Sciatic nerve (tissue), 2 donors: ENCODE measurements at regions not wholly inside any gene's neighbourhood (a gene's known extent, or its start where the extent isn't known, plus 50 kb on each side); places are given as distances from the start of the nearest gene placed in this dataset.

Experiments
- ATAC-seq: fragments of 200-7000 bp; cut with Tn5 transposase; one replicate; pipeline ENCODE4 v1.9.1; 2020; ENCODE audit warnings: mild to moderate bottlenecking, moderate library complexity
- DNase-seq: peaks from one replicate; pipeline ENCODE4 v3.0.0-alpha.2; 2020; ENCODE audit warnings: low spot score
- intact Hi-C: fragments of 100-400 bp; cut with DNase I; formaldehyde crosslinking; loops from one replicate; pipeline ENCODE4 v1.14.2; 2022
- donor health status: DM: no; HTN: no; CAD: no.
- donor health status: DM: no; HTN: no; CAD: no.

DNA sequence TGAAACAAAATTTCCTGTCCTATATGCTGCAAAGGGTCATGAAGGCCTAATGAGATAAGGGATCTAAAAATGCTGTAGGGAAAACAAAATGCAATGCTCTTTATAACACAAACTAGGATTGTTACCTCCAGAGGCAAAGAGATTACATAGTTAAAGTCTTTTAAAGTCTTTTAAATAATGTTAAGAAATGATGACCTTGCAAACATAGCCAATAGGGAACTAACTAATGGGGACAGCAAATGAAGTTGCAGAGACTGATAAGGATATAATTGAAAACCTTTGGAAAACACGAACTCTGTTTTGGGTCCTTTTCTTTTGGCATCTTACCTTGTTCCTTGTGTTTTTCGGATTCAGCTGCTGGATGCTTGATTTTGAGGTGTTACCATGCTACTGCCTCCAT lies 485.9 kb downstream of the KCNA4 start:
- ATAC-seq (no peak), DNase-seq (no peak)
- intact Hi-C loops, result no loop called here

DNA sequence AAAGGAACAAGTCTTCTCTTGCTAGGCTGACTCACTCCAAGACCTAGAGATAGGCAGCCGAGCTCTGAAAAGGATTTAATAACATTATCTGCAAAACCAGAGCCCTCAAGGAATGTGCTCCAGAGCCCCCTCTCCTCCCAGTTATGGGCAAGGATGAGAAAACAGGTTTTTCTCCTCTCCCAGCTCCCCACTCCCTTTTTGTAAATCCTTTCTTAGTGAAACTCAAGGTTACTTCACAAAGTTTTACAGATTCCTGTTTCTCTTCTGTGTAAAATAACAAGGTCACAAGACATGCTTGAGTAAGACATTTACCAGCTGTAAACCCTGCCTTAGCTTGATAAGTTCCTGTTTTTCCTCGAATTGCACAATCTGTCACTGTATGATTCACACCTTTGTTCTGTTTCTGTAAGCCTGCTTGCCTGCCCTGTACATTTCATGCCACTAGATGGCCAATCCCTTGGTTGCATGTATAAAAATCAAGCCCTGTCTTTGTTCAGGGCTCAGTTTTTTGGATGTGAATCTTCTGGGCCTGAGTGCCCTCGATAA lies 489.4 kb downstream of the KCNA4 start:
- intact Hi-C loops, result no loop called here
- ATAC-seq (no peak), DNase-seq (no peak)

DNA sequence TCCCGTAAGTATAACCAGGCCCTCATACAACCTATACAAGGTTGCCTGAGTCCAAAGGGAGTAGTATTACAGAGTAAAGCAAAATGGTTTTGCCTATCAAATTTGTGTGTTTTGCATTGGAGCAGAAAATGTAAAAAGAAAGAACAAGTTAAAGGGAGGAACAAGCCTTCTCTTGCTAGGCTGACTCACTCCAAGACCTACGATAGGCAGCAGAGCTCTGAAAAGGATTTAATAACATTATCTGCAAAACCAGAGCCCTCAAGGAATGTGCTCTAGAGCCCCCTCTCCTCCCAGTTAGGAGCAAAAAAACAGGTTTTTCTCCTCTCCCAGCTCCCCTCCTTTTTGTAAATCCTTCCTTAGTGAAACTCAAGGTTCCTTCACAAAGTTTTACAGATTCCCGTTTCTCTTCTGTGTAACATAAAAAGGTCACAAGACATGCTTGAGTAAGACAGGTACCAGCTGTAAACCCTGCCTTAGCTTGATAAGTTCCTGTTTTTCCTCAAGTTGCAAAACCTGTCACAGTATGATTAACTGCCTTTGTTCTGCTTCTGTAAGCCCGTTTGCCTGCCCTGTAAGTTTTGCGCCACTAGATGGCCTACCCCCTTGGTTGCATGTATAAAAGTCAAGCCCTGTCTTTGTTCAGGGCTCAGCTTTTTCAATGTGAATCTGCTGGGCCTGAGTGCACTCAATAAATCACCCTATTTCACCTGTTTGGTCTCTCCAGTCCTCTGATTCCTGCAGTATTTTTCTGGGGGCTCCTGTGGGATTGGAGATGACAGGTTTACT lies 498.2 kb downstream of the KCNA4 start:
- DNase-seq (no peak), ATAC-seq (no peak)
- intact Hi-C loops, result no loop called here

DNA sequence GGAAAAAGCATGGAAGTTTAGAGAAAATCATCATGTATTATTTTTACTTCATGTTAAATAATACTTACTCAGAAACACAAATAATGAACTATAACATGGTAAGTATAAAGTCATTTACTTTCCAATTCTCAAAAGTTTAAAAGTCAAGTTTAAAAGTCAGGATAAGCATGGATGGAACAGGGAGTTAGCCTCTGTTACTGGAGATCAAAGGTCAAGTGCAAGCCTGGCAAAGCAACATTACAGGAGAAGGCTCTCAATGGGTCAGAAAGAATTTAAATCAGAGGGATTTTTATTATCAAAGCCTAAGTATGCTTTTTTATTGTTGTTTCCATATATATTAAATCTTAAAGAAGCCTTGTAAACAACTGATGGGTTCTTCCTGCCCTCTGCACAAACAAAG lies 505.4 kb downstream of the KCNA4 start:
- no peak for ATAC-seq

DNA sequence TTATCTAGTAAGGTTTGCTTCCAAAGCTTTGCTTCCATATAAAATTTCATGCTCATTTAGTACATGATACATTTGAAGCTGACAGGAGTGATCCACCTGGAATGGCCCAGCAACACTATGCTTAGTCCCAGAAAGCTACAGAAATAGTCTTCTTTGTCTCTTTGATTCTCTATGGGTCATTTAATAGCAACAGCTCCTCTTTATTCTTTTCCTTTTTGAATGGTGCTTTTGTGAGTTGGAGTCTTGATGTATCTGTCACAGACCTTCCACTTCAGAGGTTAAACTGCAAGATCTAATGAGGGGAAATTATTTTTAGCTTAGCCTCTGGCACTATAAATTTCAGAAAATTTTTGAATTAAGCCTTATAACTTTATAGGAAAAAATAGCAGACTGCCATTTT lies 509.5 kb downstream of the KCNA4 start:
- intact Hi-C loops, result no loop called here
- DNase-seq (no peak), ATAC-seq (no peak)

More for the DNA sequence above, 505.4 kb downstream of the KCNA4 start:
- no peak for DNase-seq
- intact Hi-C loops, result no loop called here

DNA sequence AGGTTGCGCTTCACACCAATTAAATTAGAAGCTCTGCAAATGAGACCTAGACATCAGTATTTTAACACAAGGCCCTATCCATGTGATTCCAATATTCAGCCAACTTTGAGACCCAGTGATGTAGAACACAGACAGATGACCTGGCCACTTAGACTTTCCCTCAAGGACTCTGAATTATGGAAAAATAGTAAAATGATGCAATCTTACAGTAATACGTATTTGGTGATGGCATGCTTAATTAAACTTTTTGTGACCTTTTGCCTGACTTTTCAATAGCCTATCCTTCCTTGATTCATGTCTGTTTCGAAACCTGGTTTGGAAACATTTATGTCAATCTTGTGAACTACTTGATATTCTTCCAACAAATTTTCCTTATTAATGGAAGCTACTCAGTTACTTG lies 521.2 kb downstream of the KCNA4 start:
- intact Hi-C loops, result no loop called here
- ATAC-seq, result no peak
- no peak for DNase-seq

DNA sequence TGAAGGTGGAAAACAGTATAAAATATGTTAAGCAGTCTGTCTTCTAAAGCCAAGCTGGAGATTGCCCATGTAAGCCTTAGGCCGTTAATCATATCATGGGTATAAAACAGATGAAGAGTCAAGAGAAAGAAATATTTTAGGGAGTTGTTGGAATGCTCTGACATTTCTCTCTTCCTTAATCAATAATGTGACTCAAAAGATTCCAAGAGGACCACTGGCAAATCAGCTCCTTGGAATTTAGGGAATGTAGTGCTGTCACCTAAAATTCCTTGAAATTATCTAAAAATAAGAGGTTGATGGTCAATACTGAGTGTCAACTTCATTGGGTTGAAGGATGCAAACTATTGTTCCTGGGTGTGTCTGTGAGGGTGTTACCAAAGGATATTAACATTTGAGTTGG lies 525.9 kb downstream of the KCNA4 start:
- ATAC-seq (no peak), DNase-seq (no peak)
- intact Hi-C loops, result no loop called here

DNA sequence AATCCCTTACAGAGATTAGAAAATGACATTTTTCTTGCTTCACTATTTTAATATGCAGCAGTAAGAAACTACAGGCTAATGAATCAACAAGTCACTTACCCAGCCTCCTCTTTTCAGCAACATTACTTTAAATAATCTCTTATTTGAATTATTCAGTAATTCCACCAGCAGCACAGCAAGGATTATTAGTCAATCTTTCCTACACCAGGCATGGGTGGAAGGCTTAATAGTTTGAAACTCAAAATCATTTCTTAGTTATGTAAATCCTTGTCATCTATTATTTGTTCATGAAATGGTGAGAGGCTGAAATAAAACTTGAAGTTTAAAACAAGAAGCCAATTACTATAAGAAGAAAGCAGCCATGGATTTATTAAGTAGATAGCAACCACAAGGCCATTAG lies 530.5 kb downstream of the KCNA4 start:
- DNase-seq (no peak), ATAC-seq (no peak)
- intact Hi-C loops, result no loop called here

DNA sequence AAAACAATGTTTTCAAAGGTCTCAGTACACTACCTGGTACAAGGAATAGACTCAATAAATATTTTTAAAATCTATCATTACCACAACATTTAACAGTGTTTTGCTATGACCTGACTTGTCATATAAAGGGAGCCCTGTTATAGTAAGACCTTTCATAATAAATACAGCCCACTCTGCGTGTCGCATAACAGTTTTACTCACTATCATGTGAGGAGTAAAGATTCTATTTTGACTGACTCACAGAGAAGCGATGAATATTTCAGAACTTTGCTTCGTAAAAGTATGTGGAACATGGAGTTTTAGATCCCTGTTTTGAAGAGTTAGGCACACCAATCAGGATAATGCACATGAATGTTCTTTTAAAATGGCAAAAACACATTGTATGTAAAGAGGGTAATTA lies 531.2 kb downstream of the KCNA4 start:
- DNase-seq (no peak), ATAC-seq (no peak)
- intact Hi-C loops, result no loop called here

DNA sequence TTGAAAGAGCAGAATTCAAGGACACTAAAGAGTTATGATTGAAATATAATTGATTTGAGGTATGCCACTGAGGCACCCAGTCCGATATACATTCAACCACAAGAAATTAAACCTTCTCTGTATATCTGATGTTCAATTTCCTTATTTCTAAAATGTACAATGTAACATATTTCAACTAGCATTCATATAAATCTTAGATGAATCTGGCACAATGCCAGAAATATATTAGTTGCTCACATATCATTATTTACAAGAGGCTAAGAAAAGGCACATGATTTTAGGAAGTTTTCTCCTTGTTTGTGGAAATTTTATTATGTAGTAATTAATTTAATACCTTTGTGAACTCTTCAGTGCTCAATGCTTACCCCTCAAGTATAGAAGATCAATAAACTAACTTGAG lies 532.3 kb downstream of the KCNA4 start:
- intact Hi-C loops, result no loop called here
- no peak for ATAC-seq
- DNase-seq, result no peak

DNA sequence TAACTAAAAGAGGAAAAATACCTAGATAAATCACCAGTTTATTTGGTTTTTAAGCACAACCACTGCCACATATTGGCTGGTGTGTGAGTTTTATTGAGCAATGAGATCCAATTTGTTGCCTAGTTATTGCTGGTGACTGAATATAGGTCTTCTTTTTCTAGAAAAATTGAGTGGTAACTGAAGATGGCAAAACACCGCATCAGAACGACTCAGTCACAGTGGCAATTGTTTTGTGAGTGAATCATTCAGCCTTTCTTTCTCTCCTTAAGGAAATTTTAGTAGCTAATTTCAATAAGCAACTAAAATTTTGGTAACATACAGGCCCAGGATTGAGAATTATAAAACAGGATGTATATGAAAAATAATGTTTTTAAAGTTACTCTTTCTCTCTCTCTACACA lies 533.0 kb downstream of the KCNA4 start:
- DNase-seq (no peak), ATAC-seq (no peak)
- intact Hi-C loops, result no loop called here

DNA sequence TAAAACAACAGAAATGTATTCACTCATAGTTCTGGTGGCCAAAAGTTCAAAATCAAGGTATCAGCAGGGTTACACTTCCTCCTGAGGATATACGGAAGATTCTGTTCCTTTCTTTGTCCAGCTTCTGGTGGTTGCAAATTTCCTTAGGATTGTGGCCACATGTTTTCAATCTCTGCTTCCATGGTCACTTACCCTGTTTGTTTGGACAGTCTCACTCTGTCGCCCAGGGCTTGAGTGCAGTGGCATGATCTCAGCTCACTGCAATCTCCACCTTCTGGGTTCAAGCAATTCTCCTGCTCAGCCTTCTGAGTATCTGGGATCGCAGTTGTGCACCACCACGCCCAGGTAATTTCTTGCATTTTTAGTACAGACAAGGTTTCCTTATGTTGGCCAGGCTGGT lies 534.3 kb downstream of the KCNA4 start:
- intact Hi-C loops, result no loop called here
- DNase-seq (no peak), ATAC-seq (no peak)

DNA sequence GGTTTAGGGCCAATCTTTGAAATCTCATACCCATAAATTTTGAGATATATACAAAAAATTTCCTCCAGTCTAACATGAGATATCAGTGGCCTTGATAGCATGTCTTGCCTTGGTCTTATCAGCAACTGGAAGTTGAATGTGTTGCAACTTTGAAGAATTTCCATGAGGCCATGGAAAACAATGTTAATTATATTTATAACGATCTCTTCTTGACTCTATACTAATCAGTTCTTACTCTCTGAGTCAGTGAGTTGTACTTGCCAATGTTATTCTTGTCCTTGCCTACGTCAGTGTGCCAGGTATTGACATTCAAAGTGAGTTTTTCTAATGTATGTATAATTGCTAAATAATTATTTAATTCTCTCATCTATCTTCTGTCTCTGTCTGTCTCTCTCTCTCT lies 535.1 kb downstream of the KCNA4 start:
- intact Hi-C loops, result no loop called here
- no peak for ATAC-seq

DNA sequence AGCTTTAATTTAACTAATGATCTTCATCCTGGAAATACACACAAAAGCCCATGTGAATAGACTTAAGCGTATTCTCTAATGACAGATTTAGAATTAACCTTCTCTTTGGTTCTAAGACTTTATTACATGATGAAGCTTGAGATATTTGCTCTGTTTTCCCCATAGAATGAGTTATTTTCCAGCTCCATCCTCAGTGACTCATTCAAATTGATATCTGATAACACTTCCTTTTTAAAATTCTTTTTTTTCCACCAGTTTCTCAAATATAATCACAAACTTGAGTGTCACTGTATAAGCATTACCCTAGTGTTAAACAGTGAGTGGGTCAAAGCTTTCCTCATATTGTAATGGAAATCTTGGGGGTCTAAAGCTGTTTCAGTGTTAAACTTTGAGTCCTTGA lies 535.8 kb downstream of the KCNA4 start:
- intact Hi-C loops, result no loop called here
- ATAC-seq (no peak), DNase-seq (no peak)

More for the DNA sequence above, 535.1 kb downstream of the KCNA4 start:
- no peak for DNase-seq

DNA sequence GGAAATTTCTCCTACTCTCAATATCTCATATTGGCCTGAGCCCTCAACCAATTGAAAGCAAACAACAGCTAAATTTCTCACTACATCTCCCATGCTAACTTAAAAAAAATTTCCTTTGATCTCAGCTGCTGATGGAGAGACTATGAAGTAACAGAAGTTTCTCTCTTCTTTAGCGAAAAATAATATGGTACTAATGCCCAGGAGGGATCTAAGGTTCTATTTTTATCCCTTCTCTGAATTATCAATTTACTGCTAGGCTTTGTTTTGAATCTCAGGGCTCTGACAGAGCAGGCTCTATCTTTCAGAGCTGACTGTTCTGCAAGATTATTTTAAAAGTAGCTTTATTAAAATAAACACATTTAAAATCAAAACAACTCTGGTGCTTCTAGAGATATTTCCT lies 558.6 kb downstream of the KCNA4 start:
- no peak for DNase-seq
- ATAC-seq, result no peak
- intact Hi-C loops, result no loop called here

DNA sequence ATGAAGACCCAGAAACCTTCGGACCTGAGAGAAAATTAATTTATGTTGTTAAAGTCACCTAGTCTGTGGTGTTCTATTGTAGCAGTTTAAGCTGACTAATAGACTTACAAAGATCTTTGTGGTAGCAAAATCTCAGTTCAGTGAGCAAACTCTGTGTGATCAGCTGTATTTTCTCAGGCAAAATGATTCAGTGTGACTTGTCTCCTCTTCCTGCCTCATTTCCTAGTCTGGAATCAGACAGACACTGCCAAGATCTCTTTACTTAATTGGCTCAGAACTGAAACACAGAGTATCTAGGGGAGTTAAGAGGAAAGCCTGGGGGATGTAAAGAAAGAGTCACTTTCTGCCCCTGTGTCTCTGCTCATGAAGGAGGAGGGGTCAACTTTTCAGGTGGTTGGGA lies 564.7 kb downstream of the KCNA4 start:
- DNase-seq (no peak), ATAC-seq (no peak)
- intact Hi-C loops, result no loop called here

DNA sequence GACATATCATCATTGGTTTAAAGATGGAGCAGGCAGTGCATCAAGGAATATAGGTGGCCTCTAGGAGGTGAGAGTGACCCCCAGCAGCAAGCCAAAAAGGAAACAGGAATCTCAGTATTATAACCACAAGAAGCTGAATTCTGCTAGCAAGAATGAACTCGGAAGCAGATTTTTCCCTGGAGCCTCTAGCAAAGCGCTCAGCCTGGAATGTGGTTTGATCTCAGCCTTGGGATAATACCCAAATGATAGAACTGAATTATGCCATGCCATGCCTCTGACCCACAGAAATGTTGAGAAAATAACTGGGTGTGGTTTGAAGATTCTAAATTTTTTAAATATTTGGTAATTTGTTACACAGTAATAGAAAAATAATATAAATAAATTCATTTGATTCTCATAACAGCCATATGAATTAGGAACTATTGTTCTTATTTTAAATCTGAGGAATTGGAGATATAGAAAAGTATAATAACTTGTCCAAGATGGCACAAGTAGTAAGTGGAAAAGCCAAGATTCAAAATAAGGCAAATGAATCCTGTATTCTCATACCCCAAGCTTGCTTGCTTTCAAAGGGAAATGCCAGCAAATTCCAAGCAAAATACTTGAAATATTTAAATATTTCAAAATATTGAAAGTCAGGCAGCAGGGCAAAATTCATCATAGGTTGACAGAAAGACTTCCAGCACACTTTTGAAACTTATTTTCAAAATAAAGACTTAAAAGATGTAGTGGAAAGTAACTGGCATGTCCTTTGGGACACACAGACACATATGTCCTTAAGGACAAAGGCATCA lies 567.4 kb downstream of the KCNA4 start:
- DNase-seq (no peak), ATAC-seq (peak; percentile 68)
- intact Hi-C loops, result no loop called here

DNA sequence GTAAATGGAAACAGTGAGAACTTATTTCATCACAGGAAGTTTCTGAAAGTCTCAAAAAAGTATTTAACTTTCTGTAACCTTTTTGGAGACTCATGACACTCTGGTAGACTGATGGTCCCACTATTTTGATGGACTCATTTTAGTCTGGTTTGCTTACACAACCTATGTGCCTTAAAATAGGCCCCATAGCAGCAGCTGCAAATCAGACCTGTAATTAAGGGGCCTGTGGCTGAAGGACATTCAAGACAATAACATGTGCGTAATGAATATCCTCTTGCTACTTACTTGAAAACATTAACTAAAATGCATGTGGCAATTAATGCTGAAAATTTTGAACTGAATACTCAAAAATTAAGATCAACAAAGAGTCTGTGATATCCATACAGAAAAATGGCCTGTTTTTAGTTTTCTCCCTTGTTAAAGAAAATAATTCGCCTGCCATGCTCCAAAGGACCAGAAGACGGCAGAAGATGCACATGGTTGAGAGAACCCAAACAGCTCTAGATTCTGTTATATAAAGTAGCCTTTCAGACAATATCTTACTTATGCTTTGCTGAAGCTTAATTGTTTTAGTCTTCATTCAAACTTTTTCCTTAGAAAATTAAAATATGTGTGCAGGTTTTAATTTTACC lies 568.5 kb downstream of the KCNA4 start:
- intact Hi-C loops, result no loop called here
- no peak for DNase-seq
- peak; percentile 71 for ATAC-seq

DNA sequence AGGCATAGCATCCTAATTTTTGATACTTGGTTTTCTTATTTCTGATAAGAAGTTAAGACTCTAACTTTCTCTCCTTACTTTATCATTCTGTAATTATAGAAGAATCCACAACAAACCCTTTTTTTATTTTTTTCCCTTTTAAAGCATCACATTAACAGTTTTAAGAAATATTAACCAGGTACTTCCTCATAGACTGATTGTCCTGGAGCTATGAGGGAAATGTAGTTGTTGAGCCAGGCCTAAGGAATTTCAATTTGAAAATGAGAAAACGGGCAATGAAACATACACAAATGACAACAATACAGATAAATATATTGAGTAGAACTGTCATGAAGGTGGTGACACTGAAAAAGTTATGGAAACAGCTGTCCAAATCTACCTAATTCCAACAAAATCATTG lies 569.0 kb downstream of the KCNA4 start:
- DNase-seq, result no peak
- intact Hi-C loops, result no loop called here
- ATAC-seq, result no peak

DNA sequence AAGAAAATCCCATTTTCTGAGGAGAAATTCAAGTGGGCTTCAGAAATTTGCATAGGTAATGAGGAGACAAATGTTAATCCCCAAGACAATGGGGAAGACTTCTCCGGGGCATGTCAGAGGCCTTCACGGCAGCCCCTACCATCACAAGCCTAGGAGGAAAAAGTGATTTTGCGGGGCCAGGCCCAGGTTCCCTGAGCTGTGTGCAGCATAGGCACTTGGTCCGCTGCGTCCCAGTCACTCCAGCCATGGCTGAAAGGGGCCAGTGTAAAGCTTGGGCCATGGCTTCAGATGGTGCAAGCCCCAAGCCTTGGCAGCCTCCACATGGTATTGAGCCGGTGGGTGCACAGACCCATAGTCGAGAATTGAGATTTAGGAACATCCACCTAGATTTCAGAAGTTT lies 570.7 kb downstream of the KCNA4 start:
- intact Hi-C loops, result no loop called here
- no peak for ATAC-seq

More for the DNA sequence above, 570.7 kb downstream of the KCNA4 start:
- DNase-seq, result no peak
